NCI-H146 treated with DMSO at 0.1 percent for 48 hours (cell line): ENCODE measurements at regions not wholly inside any gene's neighbourhood (a gene's known extent, or its start where the extent isn't known, plus 50 kb on each side); places are given as distances from the start of the nearest gene placed in this dataset.

Experiments used
- DNase-seq: peaks from one replicate; lab custom pipeline; 2025; ENCODE audit not compliant: unreplicated experiment; lab: John Stamatoyannopoulos, UW

DNA sequence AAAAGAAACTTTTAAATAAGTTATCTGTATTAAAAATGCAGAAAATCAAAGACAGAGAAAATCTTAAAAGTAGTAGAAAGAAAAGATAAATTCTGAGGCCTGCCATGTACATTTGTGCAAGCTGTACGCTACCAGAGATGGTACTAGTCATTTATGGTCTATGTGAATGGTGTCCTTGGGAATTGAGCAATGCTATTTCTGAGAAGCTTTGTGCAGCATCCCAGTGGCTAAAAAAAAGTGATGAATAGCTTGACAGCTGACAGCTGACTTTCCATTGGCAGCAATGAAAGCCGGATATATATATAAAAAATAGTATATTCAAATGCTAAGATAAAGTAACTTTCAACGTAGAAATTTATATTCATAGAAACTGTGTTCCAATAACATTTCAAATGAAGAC, 58.8 kb upstream of the KCTD3 start:
- no peak for DNase-seq
